Omental fat pad (tissue), 3 donors: ENCODE measurements at regions not wholly inside any gene's neighbourhood (a gene's known extent, or its start where the extent isn't known, plus 50 kb on each side); places are given as distances from the start of the nearest gene placed in this dataset.

Experiments used
- ATAC-seq: fragments of 150-250 bp; one replicate; pipeline ENCODE4 v1.9.1; 2016; ENCODE audit warnings: mild to moderate bottlenecking, moderate library complexity; ENCODE audit not compliant: low FRiP score
- DNase-seq: peaks from one replicate; pipeline ENCODE4 v3.0.0-alpha.2; 2019; ENCODE audit warnings: low spot score
- CTCF ChIP-seq, 3 donors: fragments of 450-650 bp; IDR thresholded peaks; one replicate each; pipeline ENCODE4 v1.5.1; 2016 to 2017; ENCODE audit warnings: antibody characterized with exemption in 3 of 3, mild to moderate bottlenecking in 3 of 3, moderate library complexity in 2 of 3

- ATAC-seq (no peak), DNase-seq (no peak)
- no peak for TF ChIP-seq CTCF (IDR thresholded peaks at IDR 0.05)
Measured at GRCh38 chr3:21835264-21835663, 84.3 kb upstream of the ZNF385D start.

- TF ChIP-seq CTCF (IDR thresholded peaks at IDR 0.05) = no peak
- no peak for DNase-seq
- no peak for ATAC-seq
Measured at GRCh38 chr3:21836227-21836626, 85.2 kb upstream of the ZNF385D start.

DNA sequence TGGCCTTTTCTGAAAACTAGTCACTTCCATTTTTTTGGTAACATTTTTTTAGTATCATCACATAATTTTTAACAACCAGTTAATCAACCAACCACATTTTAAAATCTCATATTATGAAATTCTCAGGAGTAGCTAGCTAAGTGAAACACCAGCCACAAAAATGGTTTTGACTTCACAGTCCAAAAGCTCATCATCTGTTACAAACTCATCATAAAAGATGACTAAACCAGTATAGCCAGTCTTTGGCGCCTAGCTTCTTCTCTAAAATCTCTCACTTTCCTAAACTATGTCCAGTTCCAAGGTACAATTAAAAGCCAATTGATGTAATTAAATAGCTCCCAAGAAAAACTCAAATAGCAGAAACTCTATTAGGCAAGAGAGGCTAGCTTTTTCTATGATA lies 88.2 kb upstream of the ZNF385D start:
- ATAC-seq = no peak
- no peak for DNase-seq
- TF ChIP-seq CTCF (IDR thresholded peaks at IDR 0.05) = no peak

DNA sequence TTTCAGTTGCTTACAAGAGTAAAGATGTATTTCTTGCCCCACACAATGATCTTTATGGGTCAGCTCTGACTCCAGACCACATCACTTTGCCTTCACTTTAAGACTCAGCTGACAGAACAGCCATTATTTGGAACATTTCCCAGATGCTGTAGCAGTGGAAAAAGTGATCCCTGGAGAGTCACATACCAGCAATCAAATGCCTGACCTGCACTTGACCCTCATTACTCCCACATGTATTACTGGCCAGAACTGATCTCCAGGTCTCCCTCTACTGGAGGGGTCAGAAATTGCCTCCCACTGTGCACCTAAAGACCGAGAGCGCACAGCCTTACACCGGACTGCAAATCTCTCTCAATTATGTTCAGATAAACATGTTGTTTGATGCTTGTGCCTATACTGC lies 88.6 kb upstream of the ZNF385D start:
- DNase-seq (no peak), ATAC-seq (no peak)
- no peak for TF ChIP-seq CTCF (IDR thresholded peaks at IDR 0.05)

DNA sequence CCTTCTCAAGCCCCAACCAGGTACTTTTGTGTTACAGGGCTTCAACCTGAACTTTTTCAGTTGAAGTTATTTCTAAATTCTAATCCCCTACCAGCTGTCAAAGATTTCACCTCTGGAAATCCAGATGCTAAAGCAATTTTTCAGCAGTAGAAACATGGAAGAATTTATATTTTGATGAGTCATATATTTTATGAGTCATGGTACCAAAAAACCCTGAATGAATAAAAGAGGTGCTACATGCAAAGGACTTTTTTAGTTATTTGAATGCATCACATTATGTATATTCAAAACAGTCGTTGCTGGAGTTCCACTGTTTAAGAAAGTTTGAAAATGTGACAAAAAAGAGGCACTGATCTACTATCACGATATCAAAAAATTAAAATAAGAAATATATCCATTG lies 96.0 kb upstream of the ZNF385D start:
- ATAC-seq = no peak
- DNase-seq = no peak

DNA sequence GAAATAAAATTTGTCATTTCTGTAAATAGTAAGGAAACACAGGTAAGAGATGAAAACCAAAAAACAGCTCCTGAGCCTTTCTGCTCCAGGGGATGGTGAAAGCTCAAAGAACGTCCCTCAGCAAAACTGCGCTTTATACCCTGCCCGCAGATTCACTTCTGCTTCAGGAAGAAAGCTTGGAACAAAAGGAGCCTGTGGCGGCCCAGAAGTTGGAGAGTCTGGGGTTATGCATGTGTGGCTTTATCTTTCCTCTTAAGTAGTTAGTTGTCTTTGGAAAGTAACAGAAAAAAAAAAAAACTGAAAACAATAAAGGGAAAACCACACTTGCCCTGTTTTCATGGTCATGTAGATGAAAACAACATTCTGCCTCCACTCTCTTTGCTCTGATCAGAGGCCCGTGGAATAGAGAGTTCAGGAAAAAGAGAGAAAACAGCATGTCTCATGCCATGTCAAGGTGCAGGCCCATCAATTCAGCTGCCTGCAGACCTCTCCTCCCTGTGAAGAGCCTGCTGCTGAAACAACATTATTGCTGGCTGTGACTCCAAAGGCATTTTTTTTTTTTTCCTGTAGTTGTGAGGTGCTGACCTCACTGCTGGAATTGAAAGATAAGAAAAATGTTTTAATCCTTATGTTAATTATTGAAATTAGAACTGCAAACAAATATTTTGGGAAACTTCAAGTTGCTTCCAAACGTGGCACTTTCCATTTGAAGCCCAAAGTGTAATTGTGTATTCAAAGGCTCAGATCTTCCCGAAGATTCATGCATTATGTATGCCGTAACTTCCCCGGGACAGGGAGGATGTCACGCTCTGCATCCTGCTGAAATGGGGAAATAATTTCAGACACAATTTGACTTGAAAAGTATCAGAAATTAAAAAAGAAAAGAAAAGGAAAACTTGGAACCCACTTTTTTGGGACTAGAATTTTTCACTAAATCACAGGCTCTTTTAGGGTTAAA lies 108.4 kb upstream of the ZNF385D start:
- no peak for DNase-seq
- no peak for ATAC-seq

More for the DNA sequence above, 96.0 kb upstream of the ZNF385D start:
- TF ChIP-seq CTCF (IDR thresholded peaks at IDR 0.05) = no peak

More for the DNA sequence above, 108.4 kb upstream of the ZNF385D start:
- no peak for TF ChIP-seq CTCF (IDR thresholded peaks at IDR 0.05)
